Endothelial cell of umbilical vein (primary cell): ENCODE measurements at regions not wholly inside any gene's neighbourhood (a gene's known extent, or its start where the extent isn't known, plus 50 kb on each side); places are given as distances from the start of the nearest gene placed in this dataset.

ENCODE experiments used
- BruUV-seq: library from RNA; stranded (reverse); fragments of 400-500 nt; replicated peaks from 2 replicates; lab custom pipeline; 2021; lab: Mats Ljungman, UMichigan
- CTCF ChIA-PET: fragments of 300-600, 350-600 bp; sonication (Branson Sonifier 250); formaldehyde crosslinking; loops from one replicate; lab custom pipeline; 2021; ENCODE audit warnings: antibody characterized with exemption, inconsistent platforms; lab: Charles Lee
- POLR2A ChIA-PET: fragments of 300-600, 350-600 bp; sonication (Branson Sonifier 250); formaldehyde crosslinking; loops from one replicate; lab custom pipeline; 2021; ENCODE audit warnings: antibody characterized with exemption, inconsistent platforms; lab: Charles Lee
- DNase-seq: peaks from one replicate; pipeline ENCODE4 v3.0.0-alpha.2; 2011; ENCODE audit warnings: low read depth, low spot score
- FAIRE-seq: peaks from 2 replicates; lab custom pipeline; 2011; peaks lifted over from hg19 to GRCh38; lab: Jason Lieb, UNC
- H2AFZ ChIP-seq: 2 replicates; pipeline ENCODE4 v1.6.0; 2012; ENCODE audit warnings: low read depth, low read length, control low read depth, inconsistent platforms
- H3K27ac ChIP-seq: 2 replicates; pipeline ENCODE4 v1.5.1; 2011; ENCODE audit warnings: low read depth, mild to moderate bottlenecking, control low read depth, low read length, moderate library complexity; ENCODE audit not compliant: insufficient read depth
- H3K27me3 ChIP-seq, 2 experiments: 2 replicates each; pipeline versions ENCODE4 v1.6.0 to v1.6.1; 2011; ENCODE audit warnings: low read length in 2 of 2, mixed read lengths in 1 of 2; ENCODE audit not compliant: control insufficient read depth in 2 of 2, insufficient read depth in 2 of 2
- H3K36me3 ChIP-seq, 2 experiments: 2 replicates in 1 of 2; 3 replicates in 1 of 2; pipeline ENCODE4 v1.5.1; 2011; ENCODE audit warnings: low read length in 2 of 2, mild to moderate bottlenecking in 1 of 2, moderate library complexity in 1 of 2; ENCODE audit not compliant: control insufficient read depth in 2 of 2, insufficient read depth in 2 of 2; ENCODE audit errors: extremely low read depth in 1 of 2
- H3K4me1 ChIP-seq: 3 replicates; pipeline ENCODE4 v1.5.1; 2011; ENCODE audit warnings: mild to moderate bottlenecking, low read length; ENCODE audit not compliant: control insufficient read depth, insufficient read depth; ENCODE audit errors: extremely low read depth
- H3K4me2 ChIP-seq: 2 replicates; pipeline ENCODE4 v1.6.1; 2011; ENCODE audit warnings: low read length, control low read depth, mixed read lengths; ENCODE audit not compliant: insufficient read depth
- H3K4me3 ChIP-seq, 3 experiments: fragments of 200-600 bp in 1 of 3; sonication (generic), shearing (Covaris generic) in 1 of 3; replicated peaks in 1 of 3; 2 replicates each; pipeline ENCODE4 v1.5.1; 2011 to 2016; ENCODE audit warnings: control low read depth in 3 of 3, low read length in 3 of 3, mild to moderate bottlenecking in 2 of 3, inconsistent platforms in 1 of 3, low read depth in 1 of 3, moderate library complexity in 1 of 3; ENCODE audit not compliant: insufficient read depth in 1 of 3
- H3K79me2 ChIP-seq: 2 replicates; pipeline ENCODE4 v1.6.0; 2012; ENCODE audit warnings: low read length, inconsistent platforms; ENCODE audit not compliant: control insufficient read depth, insufficient read depth
- H3K9ac ChIP-seq: replicated peaks from 2 replicates; pipeline ENCODE3; 2011; ENCODE audit warnings: low read length, control low read depth; ENCODE audit not compliant: insufficient read depth; ENCODE audit errors: extremely low read depth
- H3K9me1 ChIP-seq: replicated peaks from 3 replicates; pipeline ENCODE4 v1.6.0; 2011; ENCODE audit warnings: mild to moderate bottlenecking, low read length; ENCODE audit not compliant: control insufficient read depth, insufficient read depth; ENCODE audit errors: extremely low read depth
- H3K9me3 ChIP-seq: replicated peaks from 2 replicates; pipeline ENCODE4 v1.5.1; 2012; ENCODE audit warnings: low read length, inconsistent platforms; ENCODE audit not compliant: control insufficient read depth, insufficient read depth
- H4K20me1 ChIP-seq: replicated peaks from 2 replicates; pipeline ENCODE3; 2011; ENCODE audit warnings: mild to moderate bottlenecking, low read length; ENCODE audit not compliant: control insufficient read depth, insufficient read depth; ENCODE audit errors: extremely low read depth
- CTCF ChIP-seq, 2 donors: IDR thresholded peaks; 1 replicate in 1 of 2; 2 replicates in 1 of 2; pipeline ENCODE4 v1.5.1; 2011; ENCODE audit warnings: low read length in 2 of 2, mild to moderate bottlenecking in 2 of 2, moderate library complexity in 2 of 2, control low read depth in 1 of 2, inconsistent platforms in 1 of 2, low read depth in 1 of 2; ENCODE audit not compliant: insufficient read depth in 1 of 2; ENCODE audit errors: extremely low read depth in 1 of 2
- EZH2 ChIP-seq: IDR thresholded peaks from 2 replicates; pipeline ENCODE4 v1.6.1; 2012; ENCODE audit warnings: borderline replicate concordance, low read depth, mild to moderate bottlenecking, moderate library complexity, low read length, inconsistent platforms; ENCODE audit not compliant: severe bottlenecking
- FOS ChIP-seq: IDR thresholded peaks from 2 replicates; pipeline ENCODE4 v1.6.1; 2011; ENCODE audit warnings: mild to moderate bottlenecking, low read length, moderate library complexity, borderline replicate concordance; ENCODE audit not compliant: insufficient read depth
- GATA2 ChIP-seq: IDR thresholded peaks from 2 replicates; pipeline ENCODE4 v1.7.0; 2011; ENCODE audit warnings: low read depth, mild to moderate bottlenecking, moderate library complexity, mixed read lengths, low read length; ENCODE audit not compliant: insufficient read length, insufficient read depth
- JUN ChIP-seq: IDR thresholded peaks from 2 replicates; pipeline ENCODE4 v1.6.1; 2011; ENCODE audit warnings: borderline replicate concordance, low read depth; ENCODE audit not compliant: insufficient read length, insufficient read depth
- MAX ChIP-seq: IDR thresholded peaks from 2 replicates; pipeline ENCODE4 v1.6.1; 2011; ENCODE audit not compliant: insufficient read depth, insufficient read length
- MYC ChIP-seq: IDR thresholded peaks from one replicate; pipeline ENCODE4 v1.6.1; 2011; ENCODE audit warnings: mild to moderate bottlenecking, low read depth, low read length
- POLR2A ChIP-seq: IDR thresholded peaks from 2 replicates; pipeline ENCODE4 v1.6.1; 2012; ENCODE audit warnings: low read depth, mild to moderate bottlenecking, control low read depth, low read length
- POLR2AphosphoS5 ChIP-seq: IDR thresholded peaks from 2 replicates; pipeline ENCODE4 v1.6.1; 2012; ENCODE audit warnings: low read depth, mild to moderate bottlenecking, control low read depth, low read length, moderate library complexity; ENCODE audit not compliant: insufficient read depth
- dilution Hi-C: fragments of 300-500 bp; cut with MboI; formaldehyde crosslinking; loops from one replicate; pipeline ENCODE4 v1.15.0; 2019; ENCODE audit warnings: low sequenced_read_pairs; ENCODE audit not compliant: extremely low pct_ligation_motif_present
- intact Hi-C: fragments of 100-400 bp; cut with micrococcal nuclease; formaldehyde crosslinking; loops from one replicate; pipeline ENCODE4 v1.10.0; 2022

DNA sequence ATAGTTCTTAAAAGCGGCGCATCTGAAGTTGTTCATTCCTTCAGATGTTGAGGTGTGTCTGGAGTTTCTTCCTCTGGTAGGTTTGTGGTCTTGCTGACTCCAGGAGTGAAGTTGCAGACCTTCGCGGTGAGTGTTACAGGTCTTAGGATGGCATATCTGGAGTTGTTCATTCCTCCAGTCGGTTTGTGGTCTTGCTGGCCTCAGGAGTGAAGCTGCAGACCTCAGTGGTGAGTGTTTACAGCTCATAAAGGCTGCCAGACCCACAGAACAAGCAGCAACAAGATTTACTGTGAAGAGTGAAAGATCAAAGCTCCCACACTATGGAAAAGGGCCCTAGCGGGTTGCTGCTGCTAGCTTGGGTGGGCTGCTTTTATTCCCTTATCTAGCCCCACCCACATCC, 201.7 kb upstream of the PDGFD start:
- TF ChIP-seq JUN = no peak
- no peak for TF ChIP-seq EZH2
- TF ChIP-seq GATA2 = no peak
- no peak for TF ChIP-seq POLR2AphosphoS5
- TF ChIP-seq MYC = no peak
- TF ChIP-seq CTCF (IDR thresholded peaks at IDR 0.05; ENCODE audit: extremely low read depth in 1 of 2, insufficient read depth in 1 of 2, low read depth in 1 of 2, low read length in 2 of 2) = no peak
- BruUV-seq = no TSS peak
- Histone ChIP-seq H3K4me1 (no peaks in the 10 kb centered on the region), H3K79me2 (no peaks in the 10 kb centered on the region), H4K20me1 (no peaks in the 10 kb centered on the region), H3K27me3 (no peaks in the 10 kb centered on the region), H2AFZ (no peak overlapping the region), H3K36me3 (no peaks in the 10 kb centered on the region), H3K9me3 (no peaks in the 10 kb centered on the region), H3K4me3 (no peak overlapping the region), H3K9me1 (no peaks in the 10 kb centered on the region), H3K9ac (no peak overlapping the region), H3K27ac (no peak overlapping the region), H3K4me2 (no peak overlapping the region)
- CTCF ChIA-PET = no interaction called here
- intact Hi-C loops = no loop called here
- FAIRE-seq (no peak), DNase-seq (no peak)
- dilution Hi-C loops = no loop called here
- POLR2A ChIA-PET = no interaction called here

- intact Hi-C loops = no loop called here
- no peak for DNase-seq
- CTCF ChIA-PET = no interaction called here
- Histone ChIP-seq H3K27ac (no peak overlapping the region), H3K4me2 (no peak overlapping the region), H2AFZ (no peak overlapping the region), H3K27me3 (no peaks in the 10 kb centered on the region), H3K79me2 (no peaks in the 10 kb centered on the region), H3K4me3 (no peak overlapping the region), H3K4me1 (no peaks in the 10 kb centered on the region), H4K20me1 (no peaks in the 10 kb centered on the region), H3K36me3 (no peaks in the 10 kb centered on the region), H3K9ac (no peak overlapping the region), H3K9me1 (no peaks in the 10 kb centered on the region), H3K9me3 (no peaks in the 10 kb centered on the region)
- FAIRE-seq = no peak
- POLR2A ChIA-PET = no interaction called here
- no peak for TF ChIP-seq JUN
- TF ChIP-seq GATA2 = no peak
- TF ChIP-seq FOS = no peak
- TF ChIP-seq EZH2 = no peak
- TF ChIP-seq POLR2AphosphoS5 = no peak
- TF ChIP-seq CTCF (IDR thresholded peaks at IDR 0.05; ENCODE audit: extremely low read depth in 1 of 2, insufficient read depth in 1 of 2, low read depth in 1 of 2, low read length in 2 of 2) = no peak
- TF ChIP-seq MAX = no peak
- no peak for TF ChIP-seq POLR2A
- TF ChIP-seq MYC = no peak
- dilution Hi-C loops = no loop called here
- BruUV-seq = no TSS peak
These were observed 198.0 kb upstream of the PDGFD start for GRCh38 chr11:104361975-104362374.
